ENCODE measurements at regions not wholly inside any gene's neighbourhood (a gene's known extent, or its start where the extent isn't known, plus 50 kb on each side); places are given as distances from the start of the nearest gene placed in this dataset.
"Not testable (repeated sequence)": the region's sequence is repeated elsewhere in the genome, so short reads cannot be mapped to it uniquely, and the experiment has no call there.

GRCh38 chr13:61358599-61358998 is 57.0 kb downstream of the PCDH20 start:
- no peak for DNase-seq

GRCh38 chr13:61350341-61350740 is 65.3 kb downstream of the PCDH20 start:
- no peak for DNase-seq

- no peak for DNase-seq
Observed at GRCh38 chr13:61339054-61339621, 76.5 kb downstream of the PCDH20 start.

GRCh38 chr13:61316647-61317046 is 99.0 kb downstream of the PCDH20 start:
- no peak for DNase-seq

- DNase-seq, result no peak
Observed at GRCh38 chr13:61294467-61295191, 121.0 kb downstream of the PCDH20 start.

GRCh38 chr13:61286148-61286745 is 129.4 kb downstream of the PCDH20 start:
- no peak for DNase-seq

GRCh38 chr13:61277586-61278276 is 137.9 kb downstream of the PCDH20 start:
- DNase-seq, result no peak

GRCh38 chr13:61277088-61277487 is 138.6 kb downstream of the PCDH20 start:
- DNase-seq, result no peak

GRCh38 chr13:61276401-61276800 is 139.2 kb downstream of the PCDH20 start:
- DNase-seq, result no peak

- DNase-seq, result no peak
Observed at GRCh38 chr13:61275736-61276135, 139.9 kb downstream of the PCDH20 start.

GRCh38 chr13:61275251-61275650 is 140.4 kb downstream of the PCDH20 start:
- DNase-seq, result no peak

- DNase-seq, result not testable (repeated sequence)
Observed at GRCh38 chr13:61266896-61267295, 148.8 kb downstream of the PCDH20 start.

- DNase-seq, result no peak
Observed at GRCh38 chr13:61261746-61262472, 153.7 kb downstream of the PCDH20 start.

- DNase-seq, result no peak
Observed at GRCh38 chr13:61258185-61258584, 157.5 kb downstream of the PCDH20 start.

GRCh38 chr13:61255040-61255796 is 160.4 kb downstream of the PCDH20 start:
- no peak for DNase-seq

GRCh38 chr13:61253105-61253877 is 162.4 kb downstream of the PCDH20 start:
- DNase-seq, result no peak

- DNase-seq, result no peak
Observed at GRCh38 chr13:61252213-61252612, 163.4 kb downstream of the PCDH20 start.

GRCh38 chr13:61247149-61247936 is 168.3 kb downstream of the PCDH20 start:
- no peak for DNase-seq

GRCh38 chr13:61246351-61246750 is 169.3 kb downstream of the PCDH20 start:
- DNase-seq, result no peak

GRCh38 chr13:61215601-61216000 is 200.0 kb downstream of the PCDH20 start:
- no peak for DNase-seq

GRCh38 chr13:61215116-61215515 is 200.5 kb downstream of the PCDH20 start:
- no peak for DNase-seq

All from GDM1 (cell line).